HUES6 (cell line): ENCODE measurements at regions not wholly inside any gene's neighbourhood (a gene's known extent, or its start where the extent isn't known, plus 50 kb on each side); places are given as distances from the start of the nearest gene placed in this dataset.

Experiments used
- H3K27ac ChIP-seq: 2 replicates; pipeline ENCODE4 v1.7.0; 2013; ENCODE audit warnings: low read depth, mild to moderate bottlenecking, low read length, inconsistent platforms
- H3K27me3 ChIP-seq: 2 replicates; pipeline ENCODE4 v1.6.1; 2013; ENCODE audit warnings: low read length; ENCODE audit not compliant: control insufficient read depth, insufficient read depth
- H3K36me3 ChIP-seq: 2 replicates; pipeline ENCODE4 v1.6.1; 2013; ENCODE audit warnings: low read length; ENCODE audit not compliant: control insufficient read depth, insufficient read depth
- H3K4me1 ChIP-seq: 2 replicates; pipeline ENCODE4 v1.6.1; 2013; ENCODE audit warnings: low read length; ENCODE audit not compliant: control insufficient read depth, insufficient read depth
- H3K4me3 ChIP-seq: 2 replicates; pipeline ENCODE4 v1.5.1; 2013; ENCODE audit warnings: low read depth, low read length
- H3K9ac ChIP-seq: one replicate; pipeline ENCODE4 v1.6.1; 2013; ENCODE audit warnings: mild to moderate bottlenecking, low read length
- H3K9me3 ChIP-seq: 2 replicates; pipeline ENCODE4 v1.6.1; 2013; ENCODE audit warnings: low read depth, low read length; ENCODE audit not compliant: control insufficient read depth, insufficient read depth

DNA sequence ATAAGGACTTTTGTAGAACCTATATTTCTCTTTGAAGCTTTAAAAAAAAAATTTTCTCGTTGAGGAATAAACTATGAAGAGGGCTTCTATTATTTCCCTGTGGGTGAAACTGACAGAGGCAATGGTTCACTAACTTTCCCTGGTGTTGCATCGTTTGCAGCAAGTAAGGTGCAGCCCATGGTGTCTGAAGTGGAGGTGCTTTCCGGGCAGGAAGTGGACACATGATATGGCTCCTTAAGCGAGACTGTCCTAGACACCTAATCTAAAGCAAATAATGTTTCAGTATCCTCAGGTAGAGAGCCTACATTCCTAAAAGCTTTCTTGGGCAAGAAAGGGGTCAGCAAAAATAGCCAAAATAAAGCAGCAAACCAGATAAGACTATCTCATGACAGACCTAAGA lies 437.6 kb upstream of the ARGLU1 start:
- Histone ChIP-seq H3K36me3 (no peaks in the 10 kb centered on the region), H3K9me3 (no peaks in the 10 kb centered on the region)

DNA sequence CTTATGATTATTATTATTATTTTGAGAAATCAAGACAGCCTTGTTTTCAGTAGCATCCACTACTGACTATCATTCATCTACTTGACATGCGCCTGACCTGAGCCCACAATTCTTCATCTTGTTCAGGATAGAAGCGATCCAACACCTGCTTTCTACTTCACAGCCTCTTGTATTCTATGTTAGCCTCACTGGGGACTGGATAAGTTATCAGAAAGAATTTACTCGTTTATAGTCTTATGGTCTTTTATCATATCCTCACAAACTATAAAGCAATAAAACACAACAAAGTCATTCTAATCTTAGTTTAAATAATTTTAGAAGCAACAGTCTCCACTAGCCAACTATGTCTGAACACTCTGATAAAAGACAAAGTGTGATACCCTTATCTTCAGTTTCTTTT lies 436.0 kb upstream of the ARGLU1 start:
- Histone ChIP-seq H3K27me3 (no peaks in the 10 kb centered on the region), H3K36me3 (no peaks in the 10 kb centered on the region), H3K9ac (no peak overlapping the region), H3K4me1 (no peaks in the 10 kb centered on the region), H3K27ac (no peak overlapping the region), H3K9me3 (no peaks in the 10 kb centered on the region), H3K4me3 (no peak overlapping the region)

More for the DNA sequence above, 437.6 kb upstream of the ARGLU1 start:
- H3K27me3 ChIP-seq, result no peaks in the 10 kb centered on the region
- H3K9ac ChIP-seq, result no peak overlapping the region
- no peak overlapping the region for H3K4me3 ChIP-seq
- no peak overlapping the region for H3K27ac ChIP-seq
- no peaks in the 10 kb centered on the region for H3K4me1 ChIP-seq

DNA sequence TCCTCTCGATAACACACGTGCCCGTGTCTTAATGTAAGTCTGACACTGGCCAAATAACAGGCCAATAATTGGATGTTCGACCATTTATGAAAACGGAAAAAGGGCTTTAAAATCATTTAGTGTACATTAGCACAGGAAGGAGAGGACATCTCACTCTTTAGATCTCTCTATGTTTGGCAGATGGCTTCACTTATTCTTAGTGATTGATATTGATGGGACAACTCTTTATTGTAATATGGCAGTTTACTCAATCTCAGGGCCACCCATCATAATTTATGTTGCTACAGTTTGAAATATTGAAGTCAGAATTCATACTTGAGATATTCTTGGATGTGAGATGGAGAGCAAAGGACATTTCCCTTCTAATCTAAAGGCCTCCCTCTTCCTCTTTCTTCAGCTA lies 430.7 kb upstream of the ARGLU1 start:
- no peaks in the 10 kb centered on the region for H3K4me1 ChIP-seq
- no peak overlapping the region for H3K9ac ChIP-seq

DNA sequence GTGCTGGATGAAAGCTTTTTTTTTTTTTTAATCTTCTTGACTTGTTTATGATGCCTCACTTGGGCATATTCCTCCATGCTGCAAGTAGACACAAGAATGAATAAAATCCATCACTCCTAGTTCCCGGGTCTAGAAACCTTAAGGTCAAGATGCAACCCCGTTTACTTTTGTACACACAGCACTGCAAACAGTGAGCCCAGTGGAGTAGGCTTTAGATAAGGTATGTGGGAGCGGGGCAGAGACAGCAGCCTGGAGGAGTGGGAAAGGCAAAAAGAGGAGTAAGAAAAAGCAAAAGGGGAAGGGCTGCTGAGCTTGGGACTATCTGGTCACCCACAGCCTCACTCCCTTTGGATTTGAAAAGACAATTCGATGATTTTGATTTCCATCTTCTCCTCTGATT lies 429.8 kb upstream of the ARGLU1 start:
- Histone ChIP-seq H3K27me3 (no peaks in the 10 kb centered on the region), H3K27ac (no peak overlapping the region), H3K9ac (no peak overlapping the region), H3K4me3 (no peak overlapping the region), H3K9me3 (no peaks in the 10 kb centered on the region), H3K4me1 (no peaks in the 10 kb centered on the region), H3K36me3 (no peaks in the 10 kb centered on the region)

More for the DNA sequence above, 430.7 kb upstream of the ARGLU1 start:
- H3K9me3 ChIP-seq, result no peaks in the 10 kb centered on the region
- H3K27me3 ChIP-seq, result no peaks in the 10 kb centered on the region
- no peak overlapping the region for H3K27ac ChIP-seq
- H3K36me3 ChIP-seq, result no peaks in the 10 kb centered on the region
- no peak overlapping the region for H3K4me3 ChIP-seq

DNA sequence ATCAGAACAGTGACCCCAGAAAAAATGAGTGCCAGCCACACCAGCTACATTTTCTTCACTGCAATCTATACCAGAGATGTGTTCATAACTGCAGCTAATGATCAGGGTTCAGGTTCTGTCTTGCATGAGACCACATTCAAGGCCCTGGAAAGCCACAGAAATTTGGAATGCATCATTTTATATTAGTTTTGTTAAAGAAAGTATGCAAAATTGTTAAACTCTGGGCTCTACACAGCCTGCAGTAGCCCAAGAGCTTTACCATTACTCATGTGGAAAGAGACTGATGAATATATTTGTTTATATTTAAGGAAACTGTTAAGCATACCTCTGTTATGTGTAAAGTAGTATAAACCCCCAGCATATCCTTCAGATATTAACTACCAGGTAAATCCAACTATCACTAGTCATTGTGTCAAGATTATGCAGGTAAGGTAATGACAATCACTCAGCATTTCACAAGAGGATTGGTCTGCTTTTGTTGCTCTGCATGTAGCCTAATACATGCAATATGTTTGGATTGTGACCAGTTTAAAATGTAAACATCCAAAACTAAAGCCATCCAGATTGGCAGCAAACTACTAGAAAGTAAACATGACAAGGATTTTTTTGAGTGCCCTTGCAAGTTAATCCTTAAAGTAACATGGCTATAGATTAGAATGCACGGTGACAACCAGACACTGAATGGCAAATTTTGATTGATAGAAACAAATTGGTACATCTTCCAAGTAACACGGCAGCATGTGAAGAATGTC lies 429.1 kb upstream of the ARGLU1 start:
- Histone ChIP-seq H3K27me3 (no peaks in the 10 kb centered on the region), H3K36me3 (no peaks in the 10 kb centered on the region), H3K27ac (no peak overlapping the region), H3K9me3 (no peaks in the 10 kb centered on the region), H3K4me3 (no peak overlapping the region), H3K9ac (no peak overlapping the region), H3K4me1 (no peaks in the 10 kb centered on the region)

DNA sequence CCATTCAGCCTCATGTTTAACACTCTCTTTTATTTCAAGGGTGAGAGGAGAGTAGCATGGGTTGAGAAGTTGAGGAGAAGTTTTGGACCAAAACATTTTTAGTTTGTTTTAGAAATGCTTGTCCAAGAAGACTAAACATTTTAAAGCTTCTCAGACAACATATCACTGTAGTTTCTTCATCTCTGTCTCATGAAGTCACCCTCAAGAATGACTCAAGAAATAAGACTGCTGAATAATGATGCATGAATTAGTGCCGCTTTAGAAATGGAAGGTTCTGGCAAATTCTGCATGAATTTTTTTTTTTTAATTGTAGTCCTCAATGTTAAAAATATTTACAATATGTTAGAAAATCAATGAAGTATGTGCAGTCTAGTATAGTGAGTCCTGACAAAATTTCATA lies 422.7 kb upstream of the ARGLU1 start:
- Histone ChIP-seq H3K27me3 (no peaks in the 10 kb centered on the region), H3K27ac (no peak overlapping the region), H3K4me3 (no peak overlapping the region), H3K4me1 (peaks cover 8% of the 10 kb centered on the region; the same call in 1 of the 2 replicates), H3K9ac (no peak overlapping the region), H3K9me3 (no peaks in the 10 kb centered on the region), H3K36me3 (no peaks in the 10 kb centered on the region)

DNA sequence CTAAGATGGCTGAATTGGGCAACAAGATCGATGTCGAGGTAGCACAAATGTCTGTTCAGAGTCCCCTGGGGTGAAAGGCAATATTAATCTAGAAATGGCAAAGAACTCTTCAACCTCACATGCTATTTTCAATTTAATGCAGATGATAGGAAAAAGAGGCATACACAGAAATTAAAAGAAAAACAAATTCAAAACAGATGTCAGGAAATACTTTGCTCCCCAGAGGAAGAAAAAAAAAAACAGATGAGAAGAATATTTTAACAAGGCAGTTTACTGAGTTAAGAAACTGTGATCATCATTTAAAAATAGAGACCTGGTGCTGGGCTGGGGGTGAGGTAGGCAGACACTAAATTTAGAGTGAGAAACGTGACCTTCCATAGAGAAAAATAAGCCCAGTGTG lies 421.9 kb upstream of the ARGLU1 start:
- Histone ChIP-seq H3K4me3 (no peak overlapping the region), H3K9me3 (no peaks in the 10 kb centered on the region), H3K4me1 (peaks cover 13% of the 10 kb centered on the region; the same call in 1 of the 2 replicates), H3K9ac (no peak overlapping the region), H3K27me3 (no peaks in the 10 kb centered on the region), H3K27ac (no peak overlapping the region), H3K36me3 (no peaks in the 10 kb centered on the region)

DNA sequence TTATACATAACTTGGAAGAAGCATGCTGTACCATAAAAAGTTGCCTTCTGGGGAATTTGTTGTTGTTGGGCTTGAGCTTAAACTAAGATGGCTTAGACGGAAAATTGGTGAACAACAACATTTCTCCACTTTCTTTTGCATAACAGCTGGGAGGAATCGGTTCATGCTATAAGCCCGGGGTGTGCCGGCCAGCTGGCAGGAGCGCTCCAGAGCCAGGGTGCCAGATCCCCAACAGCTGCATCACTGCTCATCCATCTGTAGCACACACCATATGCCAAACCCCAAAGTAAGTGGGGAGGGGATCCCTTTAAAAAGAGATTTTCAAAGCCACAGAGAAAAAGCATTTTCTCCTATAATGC lies 419.5 kb upstream of the ARGLU1 start:
- Histone ChIP-seq H3K9ac (no peak overlapping the region), H3K4me1 (peaks cover 13% of the 10 kb centered on the region; the same call in 1 of the 2 replicates), H3K36me3 (no peaks in the 10 kb centered on the region), H3K27me3 (no peaks in the 10 kb centered on the region), H3K9me3 (no peaks in the 10 kb centered on the region), H3K27ac (no peak overlapping the region), H3K4me3 (no peak overlapping the region)

DNA sequence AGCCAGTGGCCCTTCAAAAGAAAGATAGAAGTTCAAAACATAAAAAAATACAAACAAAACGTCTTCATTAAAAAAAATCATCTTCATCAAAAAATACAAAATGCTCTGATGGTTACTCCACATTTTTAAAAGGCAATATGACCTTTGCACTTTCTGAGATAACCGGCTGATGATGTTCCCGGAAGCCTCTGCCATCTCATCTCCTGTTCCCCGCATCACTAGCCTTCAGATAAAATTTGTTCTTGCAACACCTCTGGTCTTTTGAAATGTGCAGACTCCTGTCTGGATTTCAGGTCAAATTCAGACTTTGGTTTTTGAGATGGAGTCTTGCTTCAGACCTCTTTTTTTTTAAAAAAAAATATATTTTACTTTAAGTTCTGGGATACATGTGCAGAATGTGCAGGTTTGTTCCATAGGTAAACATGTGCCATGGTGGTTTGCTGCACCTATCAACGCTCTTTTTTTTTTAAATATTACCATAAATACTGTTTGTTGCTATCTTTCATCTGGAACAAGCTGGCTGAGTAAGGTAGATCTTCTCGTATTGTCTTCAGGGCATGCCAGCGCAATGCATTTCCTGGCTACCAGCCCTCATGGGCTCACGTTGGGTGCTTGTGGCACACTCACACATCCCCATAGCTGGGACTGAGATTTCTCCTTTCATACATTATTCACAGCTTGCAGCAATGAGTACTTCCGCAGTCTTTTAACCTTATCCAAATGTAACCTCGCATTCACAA lies 418.9 kb upstream of the ARGLU1 start:
- Histone ChIP-seq H3K36me3 (no peaks in the 10 kb centered on the region), H3K9ac (no peak overlapping the region), H3K9me3 (no peaks in the 10 kb centered on the region), H3K27me3 (no peaks in the 10 kb centered on the region), H3K27ac (no peak overlapping the region), H3K4me1 (peaks cover 13% of the 10 kb centered on the region; the same call in 1 of the 2 replicates), H3K4me3 (no peak overlapping the region)

DNA sequence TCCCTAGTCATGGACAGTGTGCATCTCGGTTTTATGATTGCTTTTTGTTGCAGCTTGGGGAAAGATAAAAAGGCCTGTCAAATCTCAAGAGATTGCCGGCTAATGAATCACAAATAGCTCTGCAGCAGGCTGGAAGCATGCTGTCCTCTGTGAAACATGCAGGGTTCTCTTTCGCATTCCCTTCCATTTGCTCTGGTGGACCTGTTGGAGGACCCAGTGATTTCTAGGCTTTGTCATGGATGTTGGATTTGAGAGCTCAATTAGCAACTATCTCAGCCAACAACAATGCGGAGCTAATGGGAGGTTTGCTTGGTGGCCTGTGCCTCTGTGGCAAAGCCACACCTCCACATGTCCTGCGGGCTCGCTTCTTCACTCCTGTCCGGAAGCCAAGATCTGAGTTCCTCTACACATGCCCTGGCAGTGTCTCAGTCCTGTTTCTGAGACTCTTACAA lies 418.1 kb upstream of the ARGLU1 start:
- Histone ChIP-seq H3K27ac (no peak overlapping the region), H3K9ac (no peak overlapping the region)

DNA sequence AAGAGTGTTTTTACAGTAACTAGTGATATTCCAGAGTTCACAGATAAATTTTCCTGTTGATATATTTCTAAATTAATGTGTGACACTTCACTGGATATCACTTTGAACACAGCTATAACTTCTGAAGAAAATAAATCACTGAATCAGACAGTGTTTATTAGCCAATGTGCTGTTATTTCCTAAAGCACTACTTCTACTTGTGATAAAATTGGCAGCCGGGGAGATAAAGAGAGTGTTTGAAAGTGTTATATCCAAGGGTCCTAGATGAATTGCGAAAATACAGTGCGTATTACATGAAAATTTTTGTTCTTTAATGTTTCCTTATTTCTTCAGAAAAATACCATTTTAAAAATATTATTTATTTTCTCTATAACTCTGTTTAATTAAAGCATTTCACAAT lies 417.5 kb upstream of the ARGLU1 start:
- Histone ChIP-seq H3K27ac (no peak overlapping the region), H3K36me3 (no peaks in the 10 kb centered on the region), H3K9me3 (no peaks in the 10 kb centered on the region), H3K4me1 (peaks cover 13% of the 10 kb centered on the region; the same call in 1 of the 2 replicates), H3K27me3 (no peaks in the 10 kb centered on the region), H3K9ac (no peak overlapping the region), H3K4me3 (no peak overlapping the region)

More for the DNA sequence above, 418.1 kb upstream of the ARGLU1 start:
- no peaks in the 10 kb centered on the region for H3K9me3 ChIP-seq
- no peaks in the 10 kb centered on the region for H3K27me3 ChIP-seq
- H3K36me3 ChIP-seq, result no peaks in the 10 kb centered on the region
- H3K4me1 ChIP-seq, result peaks cover 13% of the 10 kb centered on the region; the same call in 1 of the 2 replicates
- H3K4me3 ChIP-seq, result no peak overlapping the region
